GM12878 (cell line): ENCODE measurements at regions not wholly inside any gene's neighbourhood (a gene's known extent, or its start where the extent isn't known, plus 50 kb on each side); places are given as distances from the start of the nearest gene placed in this dataset.

Experiments used
- ATAC-seq: fragments of 200-7000 bp; cut with Tn5 transposase; 3 replicates; pipeline ENCODE4 v1.9.1; 2020; ENCODE audit warnings: mild to moderate bottlenecking, moderate library complexity
- BruUV-seq: library from RNA; stranded (reverse); fragments of 400-500 nt; replicated peaks from 2 replicates; lab custom pipeline; 2021; lab: Mats Ljungman, UMichigan
- CTCF ChIA-PET: fragments of 300-600 bp; sonication (Branson Sonifier 250); formaldehyde crosslinking; extraction: SDS; loops from one replicate; lab custom pipeline; 2021; ENCODE audit warnings: inconsistent platforms; lab: Yijun Ruan, JAX
- POLR2A ChIA-PET: fragments of 350-600 bp; formaldehyde crosslinking; extraction: SDS; loops from one replicate; lab custom pipeline; 2021; ENCODE audit warnings: inconsistent platforms; lab: Charles Lee
- RAD21 ChIA-PET: fragments of 300-600 bp; sonication (Branson Sonifier 250); formaldehyde crosslinking; loops from one replicate; lab custom pipeline; 2023; ENCODE audit warnings: antibody characterized with exemption; ENCODE audit not compliant: unreplicated experiment; lab: Charles Lee
- SMC1A ChIA-PET: fragments of 300-600 bp; sonication (Branson Sonifier 250); formaldehyde crosslinking; loops from one replicate; lab custom pipeline; 2023; ENCODE audit not compliant: unreplicated experiment, uncharacterized antibody; lab: Charles Lee
- DNase-seq: peaks from one replicate; pipeline ENCODE4 v3.0.0-alpha.2; 2011; ENCODE audit warnings: low read depth, low spot score
- FAIRE-seq: peaks from 3 replicates; lab custom pipeline; 2011; peaks lifted over from hg19 to GRCh38; lab: Jason Lieb, UNC
- H2AFZ ChIP-seq: 2 replicates; pipeline ENCODE4 v1.6.0; 2011; ENCODE audit warnings: low read depth, low read length, control low read depth; ENCODE audit not compliant: control insufficient read depth
- H3K27ac ChIP-seq: 2 replicates; pipeline ENCODE4 v1.5.1; 2011; ENCODE audit warnings: control low read depth; ENCODE audit not compliant: control insufficient read depth, insufficient read depth
- H3K27me3 ChIP-seq, 2 experiments: replicated peaks in 1 of 2; 2 replicates each; pipeline versions ENCODE4 v1.6.0 to v1.6.1; 2011; ENCODE audit warnings: low read length in 1 of 2; ENCODE audit not compliant: control insufficient read depth in 2 of 2, insufficient read depth in 2 of 2
- H3K36me3 ChIP-seq, 2 experiments: 2 replicates each; pipeline ENCODE4 v1.5.1; 2011; ENCODE audit warnings: low read length in 1 of 2; ENCODE audit not compliant: control insufficient read depth in 2 of 2, insufficient read depth in 2 of 2
- H3K4me1 ChIP-seq: 2 replicates; pipeline ENCODE4 v1.6.1; 2011; ENCODE audit warnings: mild to moderate bottlenecking, low read length, moderate library complexity, mixed read lengths; ENCODE audit not compliant: control insufficient read depth, insufficient read depth
- H3K4me2 ChIP-seq: 2 replicates; pipeline ENCODE4 v1.6.0; 2011; ENCODE audit warnings: control low read depth; ENCODE audit not compliant: control insufficient read depth, insufficient read depth
- H3K4me3 ChIP-seq: fragments of 200-600 bp; sonication (generic); 2 replicates; pipeline ENCODE4 v1.5.1; 2016
- H3K79me2 ChIP-seq: 2 replicates; pipeline ENCODE4 v1.6.0; 2011; ENCODE audit warnings: low read length; ENCODE audit not compliant: control insufficient read depth, insufficient read depth
- H3K9ac ChIP-seq: 2 replicates; pipeline ENCODE4 v1.8.0; 2011; ENCODE audit warnings: low read length, control low read depth, mixed read lengths; ENCODE audit not compliant: control insufficient read depth, insufficient read depth
- H3K9me3 ChIP-seq: replicated peaks from 3 replicates; pipeline ENCODE4 v1.5.1; 2011; ENCODE audit warnings: mild to moderate bottlenecking, low read length; ENCODE audit not compliant: control insufficient read depth, insufficient read depth
- H4K20me1 ChIP-seq: 2 replicates; pipeline ENCODE4 v1.6.0; 2011; ENCODE audit not compliant: control insufficient read depth, insufficient read depth
- CHD1 ChIP-seq: IDR thresholded peaks from 2 replicates; pipeline ENCODE4 v1.6.1; 2012; ENCODE audit warnings: low read depth, low read length, improper control_type of control experiment
- CHD4 ChIP-seq: fragments of 200-600 bp; sonication (generic); IDR thresholded peaks from 2 replicates; pipeline ENCODE4 v1.6.1; 2016; ENCODE audit warnings: mild to moderate bottlenecking
- CTCF ChIP-seq, 3 experiments: IDR thresholded peaks in 2 of 3; conservative IDR thresholded peaks in 1 of 3; 2 replicates each; pipeline ENCODE4 v1.5.1; 2011; ENCODE audit warnings: low read depth in 3 of 3, low read length in 3 of 3, mild to moderate bottlenecking in 3 of 3, control low read depth in 2 of 3, moderate library complexity in 2 of 3, inconsistent platforms in 1 of 3, mixed read lengths in 1 of 3; ENCODE audit not compliant: control insufficient read depth in 2 of 3, insufficient read depth in 1 of 3; ENCODE audit errors: extremely low read depth in 1 of 3
- E2F4 ChIP-seq: IDR thresholded peaks from 2 replicates; pipeline ENCODE4 v1.6.1; 2012; ENCODE audit warnings: low read depth, low read length, improper control_type of control experiment
- E2F8 ChIP-seq: fragments of 450-650 bp; IDR thresholded peaks from 2 replicates; pipeline ENCODE4 v1.6.1; 2018; ENCODE audit warnings: mild to moderate bottlenecking, low read depth, moderate library complexity; ENCODE audit not compliant: partially characterized antibody
- FOXK2 ChIP-seq: fragments of 450-650 bp; IDR thresholded peaks from 2 replicates; pipeline ENCODE4 v1.6.1; 2017; ENCODE audit warnings: mild to moderate bottlenecking, moderate library complexity
- JUND ChIP-seq: IDR thresholded peaks from 2 replicates; pipeline ENCODE4 v1.6.1; 2012; ENCODE audit warnings: low read depth, mild to moderate bottlenecking, low read length, improper control_type of control experiment, moderate library complexity
- KDM1A ChIP-seq: fragments of 200-600 bp; sonication (generic); IDR thresholded peaks from 2 replicates; pipeline ENCODE4 v1.6.1; 2016; ENCODE audit warnings: borderline replicate concordance
- MYB ChIP-seq: fragments of 150-350 bp; IDR thresholded peaks from 2 replicates; pipeline ENCODE4 v1.6.1; 2014; ENCODE audit warnings: mild to moderate bottlenecking, low read depth, low read length, borderline replicate concordance
- NFIC ChIP-seq: IDR thresholded peaks from 2 replicates; pipeline ENCODE4 v1.6.1; 2012; ENCODE audit warnings: low read depth, mild to moderate bottlenecking, inconsistent platforms, low read length, moderate library complexity
- NFXL1 ChIP-seq: fragments of 450-650 bp; IDR thresholded peaks from 2 replicates; pipeline ENCODE4 v1.6.1; 2017; ENCODE audit warnings: antibody characterized with exemption, mild to moderate bottlenecking, borderline replicate concordance
- NKRF ChIP-seq: fragments of 450-650 bp; conservative IDR thresholded peaks from 2 replicates; pipeline ENCODE4 v1.6.1; 2017; ENCODE audit warnings: mild to moderate bottlenecking, moderate library complexity
- POLR2AphosphoS2 ChIP-seq: IDR thresholded peaks from 2 replicates; pipeline ENCODE4 v1.6.1; 2011; ENCODE audit warnings: low read depth, mild to moderate bottlenecking, low read length, improper control_type of control experiment, moderate library complexity
- SMARCA5 ChIP-seq: fragments of 450-650 bp; IDR thresholded peaks from 2 replicates; pipeline ENCODE4 v1.6.1; 2017; ENCODE audit warnings: mild to moderate bottlenecking
- STAT3 ChIP-seq: IDR thresholded peaks from 2 replicates; pipeline ENCODE4 v1.6.1; 2011; ENCODE audit warnings: low read depth, low read length, improper control_type of control experiment
- ZNF207 ChIP-seq: fragments of 450-650 bp; IDR thresholded peaks from 2 replicates; pipeline ENCODE4 v1.6.1; 2014; ENCODE audit warnings: antibody characterized with exemption, mild to moderate bottlenecking, borderline replicate concordance
- ZNF217 ChIP-seq: fragments of 450-650 bp; IDR thresholded peaks from 2 replicates; pipeline ENCODE4 v1.6.1; 2017; ENCODE audit warnings: antibody characterized with exemption, mild to moderate bottlenecking
- in situ Hi-C: fragments of 300-500 bp; cut with MboI; formaldehyde crosslinking; loops from 9 replicates; pipeline ENCODE4 v1.14.3; 2018; ENCODE audit warnings: mixed read lengths
- intact Hi-C: fragments of 100-400 bp; cut with micrococcal nuclease; formaldehyde crosslinking; loops from one replicate; pipeline ENCODE4 v1.14.2; 2022; ENCODE audit not compliant: unreplicated experiment
- TF ChIP-seq, protein P1 (sequence below): IDR thresholded peaks from 2 replicates; pipeline ENCODE4 v1.6.1; 2011; ENCODE audit warnings: mild to moderate bottlenecking, low read depth, low read length, moderate library complexity; ENCODE audit not compliant: insufficient replicate concordance

DNA sequence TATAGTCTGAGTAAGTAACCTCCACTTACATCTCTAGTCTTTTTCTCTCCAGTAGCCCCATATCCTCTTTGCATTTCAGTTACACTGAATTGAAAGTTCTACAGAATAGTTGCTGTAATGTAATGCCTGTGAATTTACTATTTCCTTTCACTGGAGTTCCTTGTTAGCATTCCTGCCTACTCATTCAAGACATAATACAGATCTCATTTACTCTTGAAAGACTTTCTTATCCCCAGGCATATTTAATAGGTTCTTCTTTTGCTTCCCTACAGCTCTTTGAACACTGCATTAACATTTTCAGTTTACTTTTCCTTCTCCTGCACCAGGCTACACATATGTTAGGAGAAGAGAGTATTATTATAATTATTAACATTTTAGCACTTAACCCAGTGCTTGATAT lies 87.6 kb upstream of the OR13F1 start:
- Histone ChIP-seq H3K4me3 (no peak overlapping the region), H3K4me2 (no peak overlapping the region), H3K9me3 (no peaks in the 10 kb centered on the region), H3K9ac (no peak overlapping the region), H3K4me1 (no peaks in the 10 kb centered on the region), H3K27me3 (no peaks in the 10 kb centered on the region), H2AFZ (no peak overlapping the region), H3K79me2 (no peaks in the 10 kb centered on the region), H3K36me3 (no peaks in the 10 kb centered on the region), H3K27ac (no peak overlapping the region), H4K20me1 (no peaks in the 10 kb centered on the region)
- FAIRE-seq (no peak), ATAC-seq (no peak), DNase-seq (no peak)
- in situ Hi-C loops, result no loop called here
- ChIA-PET SMC1A (no interaction called here), RAD21 (no interaction called here), POLR2A (no interaction called here), CTCF (no interaction called here)
- intact Hi-C loops, result no loop called here
- BruUV-seq, result no TSS peak
- TF ChIP-seq E2F8 (no peak), JUND (no peak), MYB (no peak), CHD4 (no peak), SMARCA5 (no peak), CTCF (IDR thresholded peaks at IDR 0.05 in 2 of 3, conservative IDR thresholded peaks at IDR 0.05 in 1 of 3; ENCODE audit: control insufficient read depth in 2 of 3, extremely low read depth in 1 of 3, insufficient read depth in 1 of 3, low read depth in 3 of 3, low read length in 3 of 3) (no peak), NFXL1 (no peak), POLR2AphosphoS2 (no peak), NKRF (no peak), KDM1A (no peak), ZNF207 (no peak), ZNF217 (no peak), CHD1 (no peak), E2F4 (no peak), STAT3 (no peak), FOXK2 (no peak), NFIC (no peak)
- TF ChIP-seq, protein P1, sequence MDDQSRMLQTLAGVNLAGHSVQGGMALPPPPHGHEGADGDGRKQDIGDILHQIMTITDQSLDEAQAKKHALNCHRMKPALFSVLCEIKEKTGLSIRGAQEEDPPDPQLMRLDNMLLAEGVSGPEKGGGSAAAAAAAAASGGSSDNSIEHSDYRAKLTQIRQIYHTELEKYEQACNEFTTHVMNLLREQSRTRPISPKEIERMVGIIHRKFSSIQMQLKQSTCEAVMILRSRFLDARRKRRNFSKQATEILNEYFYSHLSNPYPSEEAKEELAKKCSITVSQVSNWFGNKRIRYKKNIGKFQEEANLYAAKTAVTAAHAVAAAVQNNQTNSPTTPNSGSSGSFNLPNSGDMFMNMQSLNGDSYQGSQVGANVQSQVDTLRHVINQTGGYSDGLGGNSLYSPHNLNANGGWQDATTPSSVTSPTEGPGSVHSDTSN, result no peak
